A549 (cell line): ENCODE measurements at regions not wholly inside any gene's neighbourhood (a gene's known extent, or its start where the extent isn't known, plus 50 kb on each side); places are given as distances from the start of the nearest gene placed in this dataset.

Experiments
- MYC ChIP-seq: IDR thresholded peaks from 2 replicates; pipeline ENCODE4 v1.6.1; 2012; ENCODE audit warnings: mild to moderate bottlenecking, inconsistent platforms, low read length, improper control_type of control experiment, borderline replicate concordance
- SMC3 ChIP-seq: fragments of >200 bp; sonication (Bioruptor Twin); formaldehyde crosslinking; IDR thresholded peaks from 3 replicates; pipeline ENCODE4 v1.6.1; 2018; ENCODE audit warnings: inconsistent platforms
- TF ChIP-seq, protein P1 (sequence below): fragments of >200 bp; sonication (Bioruptor Twin); formaldehyde crosslinking; IDR thresholded peaks from 3 replicates; pipeline ENCODE4 v1.5.1; 2016

DNA sequence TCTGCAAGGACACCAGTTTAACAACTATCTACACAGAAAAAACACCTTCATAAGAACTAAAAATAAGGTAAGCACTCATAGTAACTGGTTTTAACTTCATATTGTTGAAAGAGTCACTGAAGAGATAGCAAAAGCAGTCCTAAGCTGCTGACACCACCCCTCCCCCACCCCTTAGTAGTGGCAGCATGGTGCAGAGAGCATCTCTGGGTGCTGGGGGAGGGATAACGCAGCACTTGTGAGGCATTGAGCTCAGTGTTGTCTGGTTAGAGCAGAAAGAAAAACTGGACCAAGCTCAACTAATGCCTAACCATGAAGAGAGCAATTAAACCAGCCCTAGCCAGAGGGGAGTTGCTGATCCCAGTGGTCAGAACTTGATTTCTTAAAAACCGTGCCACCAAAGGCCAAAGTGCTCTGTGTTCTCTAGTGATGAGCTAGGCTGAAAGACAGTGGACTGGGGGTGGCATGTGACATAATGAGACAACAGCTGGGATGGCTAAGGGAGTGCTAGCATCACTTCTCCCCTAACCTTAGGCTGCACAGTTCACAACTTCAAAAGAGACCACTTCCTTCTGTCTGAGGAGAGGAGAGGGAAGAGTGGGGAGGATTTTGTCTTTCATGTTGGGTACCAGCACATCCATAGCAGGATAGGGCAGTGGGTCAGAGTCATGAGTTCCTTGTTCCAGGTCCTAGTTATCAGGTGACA is 669.3 kb downstream of the PDHA2 start:
- TF ChIP-seq MYC (no peak), SMC3 (no peak)
- TF ChIP-seq, protein P1, sequence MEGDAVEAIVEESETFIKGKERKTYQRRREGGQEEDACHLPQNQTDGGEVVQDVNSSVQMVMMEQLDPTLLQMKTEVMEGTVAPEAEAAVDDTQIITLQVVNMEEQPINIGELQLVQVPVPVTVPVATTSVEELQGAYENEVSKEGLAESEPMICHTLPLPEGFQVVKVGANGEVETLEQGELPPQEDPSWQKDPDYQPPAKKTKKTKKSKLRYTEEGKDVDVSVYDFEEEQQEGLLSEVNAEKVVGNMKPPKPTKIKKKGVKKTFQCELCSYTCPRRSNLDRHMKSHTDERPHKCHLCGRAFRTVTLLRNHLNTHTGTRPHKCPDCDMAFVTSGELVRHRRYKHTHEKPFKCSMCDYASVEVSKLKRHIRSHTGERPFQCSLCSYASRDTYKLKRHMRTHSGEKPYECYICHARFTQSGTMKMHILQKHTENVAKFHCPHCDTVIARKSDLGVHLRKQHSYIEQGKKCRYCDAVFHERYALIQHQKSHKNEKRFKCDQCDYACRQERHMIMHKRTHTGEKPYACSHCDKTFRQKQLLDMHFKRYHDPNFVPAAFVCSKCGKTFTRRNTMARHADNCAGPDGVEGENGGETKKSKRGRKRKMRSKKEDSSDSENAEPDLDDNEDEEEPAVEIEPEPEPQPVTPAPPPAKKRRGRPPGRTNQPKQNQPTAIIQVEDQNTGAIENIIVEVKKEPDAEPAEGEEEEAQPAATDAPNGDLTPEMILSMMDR, result no peak
